Kidney (tissue), 13 donors: ENCODE measurements at regions not wholly inside any gene's neighbourhood (a gene's known extent, or its start where the extent isn't known, plus 50 kb on each side); places are given as distances from the start of the nearest gene placed in this dataset.

Experiments
- DNase-seq, 5 donors: peaks; one replicate each; pipeline ENCODE4 v3.0.0-alpha.2; 2013 to 2020
- FAIRE-seq: peaks from 2 replicates; lab custom pipeline; 2012; peaks lifted over from hg19 to GRCh38; lab: Jason Lieb, UNC
- H3K27ac ChIP-seq, 2 donors: one replicate each; pipeline ENCODE4 v1.7.0; 2013; ENCODE audit warnings: low read depth in 2 of 2, low read length in 2 of 2, inconsistent platforms in 1 of 2
- H3K27me3 ChIP-seq: one replicate; pipeline ENCODE4 v1.7.1; 2013; ENCODE audit warnings: low read length, inconsistent platforms; ENCODE audit not compliant: control insufficient read depth, insufficient read depth
- H3K36me3 ChIP-seq, 3 donors: one replicate each; pipeline versions ENCODE4 v1.7.0 to v1.7.1; 2013; ENCODE audit warnings: low read length in 3 of 3, control low read depth in 1 of 3, inconsistent platforms in 1 of 3; ENCODE audit not compliant: insufficient read depth in 3 of 3, control insufficient read depth in 2 of 3
- H3K4me1 ChIP-seq, 3 donors: one replicate each; pipeline versions ENCODE4 v1.7.0 to v1.7.1; 2013; ENCODE audit warnings: low read length in 3 of 3, inconsistent platforms in 1 of 3, low read depth in 1 of 3; ENCODE audit not compliant: control insufficient read depth in 2 of 3, insufficient read depth in 2 of 3
- H3K4me3 ChIP-seq, 3 donors: one replicate each; pipeline versions ENCODE4 v1.7.0 to v1.8.1; 2013; ENCODE audit warnings: low read length in 3 of 3, control low read depth in 1 of 3, inconsistent platforms in 1 of 3
- H3K9ac ChIP-seq, 3 donors: one replicate each; pipeline versions ENCODE4 v1.7.0 to v1.7.1; 2013; ENCODE audit warnings: low read length in 3 of 3, control low read depth in 1 of 3, inconsistent platforms in 1 of 3
- H3K9me3 ChIP-seq, 3 donors: one replicate each; pipeline versions ENCODE4 v1.7.0 to v1.7.1; 2013; ENCODE audit warnings: low read length in 3 of 3, control low read depth in 1 of 3, inconsistent platforms in 1 of 3; ENCODE audit not compliant: control insufficient read depth in 2 of 3, insufficient read depth in 1 of 3
- CTCF ChIP-seq: IDR thresholded peaks from 3 replicates; pipeline ENCODE4 v1.5.1; 2012; ENCODE audit warnings: mild to moderate bottlenecking, moderate library complexity, borderline replicate concordance; ENCODE audit not compliant: insufficient read depth; ENCODE audit errors: extremely low read depth
- intact Hi-C: fragments of 100-400 bp; cut with DNase I; formaldehyde crosslinking; loops from one replicate; pipeline ENCODE4 v1.11.1; 2022
- donor health status: control.
- donor health status: control.
- donor health status: control.
- donor health status: control.
- donor health status: control.
- donor health status: DM: yes; HTN: yes; CAD: no.
- donor health status: Normal renal cell carcinoma (clear cell type).

- Histone ChIP-seq H3K9ac (no peak overlapping the region), H3K9me3 (no peaks in the 10 kb centered on the region), H3K27ac (no peak overlapping the region), H3K4me1 (no peaks in the 10 kb centered on the region), H3K27me3 (peaks cover 2% of the 10 kb centered on the region), H3K4me3 (no peak overlapping the region), H3K36me3 (no peaks in the 10 kb centered on the region)
- DNase-seq (peak in 1 of 5 donors; percentile 11), FAIRE-seq (no peak)
- no peak for TF ChIP-seq CTCF
- intact Hi-C loops, result no loop called here
Measured at GRCh38 chrX:113001836-113002235, 161.2 kb upstream of the AMOT start.

- Histone ChIP-seq H3K9me3 (no peaks in the 10 kb centered on the region), H3K4me3 (no peak overlapping the region), H3K4me1 (no peaks in the 10 kb centered on the region), H3K27me3 (peaks cover 2% of the 10 kb centered on the region), H3K9ac (no peak overlapping the region), H3K27ac (no peak overlapping the region), H3K36me3 (no peaks in the 10 kb centered on the region)
- no peak for TF ChIP-seq CTCF
- no peak for FAIRE-seq
- DNase-seq, result no peak
- intact Hi-C loops, result no loop called here
Measured at GRCh38 chrX:112997991-112998390, 157.4 kb upstream of the AMOT start.

GRCh38 chrX:112991801-112992200 is 151.2 kb upstream of the AMOT start:
- Histone ChIP-seq H3K27me3 (no peaks in the 10 kb centered on the region), H3K9ac (no peak overlapping the region), H3K36me3 (no peaks in the 10 kb centered on the region), H3K9me3 (no peaks in the 10 kb centered on the region), H3K4me3 (no peak overlapping the region), H3K4me1 (no peaks in the 10 kb centered on the region), H3K27ac (no peak overlapping the region)
- DNase-seq (no peak), FAIRE-seq (peak; percentile 95)
- TF ChIP-seq CTCF, result no peak
- intact Hi-C loops, result no loop called here

GRCh38 chrX:112979879-112980278 is 139.2 kb upstream of the AMOT start:
- no peak for FAIRE-seq

More at GRCh38 chrX:112979879-112980278, 139.2 kb upstream of the AMOT start:
- no peaks in the 10 kb centered on the region for H3K36me3 ChIP-seq
- no peaks in the 10 kb centered on the region for H3K27me3 ChIP-seq
- H3K9ac ChIP-seq, result no peak overlapping the region
- H3K4me1 ChIP-seq, result no peaks in the 10 kb centered on the region
- no peak overlapping the region for H3K27ac ChIP-seq
- no peak overlapping the region for H3K4me3 ChIP-seq
- intact Hi-C loops, result no loop called here
- DNase-seq, result no peak
- H3K9me3 ChIP-seq, result no peaks in the 10 kb centered on the region
- no peak for TF ChIP-seq CTCF
